Umbilical cord (tissue), 1 donor: ENCODE measurements at regions not wholly inside any gene's neighbourhood (a gene's known extent, or its start where the extent isn't known, plus 50 kb on each side); places are given as distances from the start of the nearest gene placed in this dataset.

Experiments used
- DNase-seq: peaks from one replicate; pipeline ENCODE4 v3.0.0-alpha.2; 2015; ENCODE audit warnings: low spot score

DNA sequence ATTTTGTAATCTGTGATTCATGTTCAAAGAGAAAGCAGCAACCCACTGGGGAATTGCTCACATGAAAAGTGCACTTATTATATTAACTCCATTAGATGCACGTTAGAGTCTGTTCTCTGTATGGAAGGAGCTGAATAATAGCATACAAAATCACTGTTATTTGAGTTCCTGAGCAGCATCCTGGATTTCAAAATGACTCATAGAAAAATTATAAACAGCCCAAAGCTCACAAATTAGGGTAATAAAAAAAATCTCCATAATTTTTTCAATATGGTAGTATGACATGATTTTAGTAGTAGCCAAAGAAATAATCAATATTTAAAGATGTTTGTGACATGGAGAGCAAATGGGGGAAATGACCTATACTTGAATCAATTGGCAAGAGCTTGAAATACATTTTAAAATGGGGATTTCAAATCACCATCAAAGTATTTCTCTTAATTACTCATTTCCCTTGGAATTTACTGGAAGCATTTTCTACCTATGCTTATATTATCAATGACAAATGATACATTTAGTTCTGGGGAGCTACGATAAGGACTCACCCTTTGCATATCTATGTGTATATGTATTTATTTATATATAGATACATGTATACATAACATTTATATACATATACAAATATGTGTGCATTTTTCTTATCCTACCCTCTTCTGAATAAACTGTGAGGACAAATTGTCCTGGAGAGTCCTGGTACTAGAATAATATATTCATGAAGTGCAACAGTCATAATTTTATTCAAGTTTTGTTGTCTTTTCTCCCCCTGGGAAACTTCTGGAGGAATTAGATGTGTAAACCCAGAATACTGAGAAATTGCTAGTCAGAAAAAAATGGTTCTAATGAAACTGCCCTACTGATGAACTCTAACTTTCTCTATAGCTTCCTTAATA lies 116.3 kb downstream of the RPL22L1 start:
- DNase-seq: no peak

DNA sequence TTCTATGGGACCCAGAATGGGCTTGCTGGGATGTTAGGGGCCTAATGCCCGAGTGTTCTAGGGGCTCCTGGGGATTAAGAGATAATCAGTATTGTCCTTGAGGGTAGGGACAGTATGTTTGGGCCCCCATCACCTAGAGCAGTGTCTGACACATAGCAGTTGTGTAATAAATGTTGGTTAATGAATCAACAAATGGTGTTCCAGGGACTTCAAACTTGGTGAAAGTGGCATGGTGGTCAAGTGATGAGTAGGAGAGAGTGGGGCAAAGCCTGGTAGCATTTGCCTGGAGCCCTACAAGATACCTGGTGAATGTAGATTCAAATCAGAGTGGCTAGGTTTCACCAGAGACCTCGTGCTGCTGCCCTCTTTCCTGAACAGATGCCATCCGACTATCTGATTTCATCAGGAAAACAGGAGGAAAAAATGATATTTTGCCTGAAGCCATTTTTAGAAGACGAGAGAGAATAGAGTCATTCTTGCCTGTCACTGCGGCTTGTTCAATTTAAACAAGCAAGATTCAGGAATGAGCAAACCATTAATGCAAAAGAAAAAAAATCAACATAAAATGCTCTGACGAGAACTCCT lies 117.3 kb downstream of the RPL22L1 start:
- DNase-seq: no peak

DNA sequence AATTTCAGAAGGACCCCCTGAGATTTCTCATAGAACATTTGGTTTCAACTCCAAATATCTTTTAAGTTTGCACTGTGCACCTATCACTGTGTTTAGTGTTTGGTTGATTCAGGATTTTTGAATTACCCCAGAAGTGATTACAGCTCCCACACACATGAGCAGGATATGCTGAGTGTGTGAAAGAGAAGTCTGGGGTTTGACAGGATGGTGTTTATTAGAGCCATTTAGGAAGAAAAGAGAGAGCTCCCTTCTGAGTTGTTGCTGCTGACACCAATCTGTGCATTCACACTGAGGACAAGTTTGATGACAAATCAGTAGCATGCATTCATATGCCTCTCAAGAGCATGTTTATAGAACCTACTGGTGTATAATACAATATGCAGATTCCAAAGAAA lies 118.1 kb downstream of the RPL22L1 start:
- DNase-seq: no peak

DNA sequence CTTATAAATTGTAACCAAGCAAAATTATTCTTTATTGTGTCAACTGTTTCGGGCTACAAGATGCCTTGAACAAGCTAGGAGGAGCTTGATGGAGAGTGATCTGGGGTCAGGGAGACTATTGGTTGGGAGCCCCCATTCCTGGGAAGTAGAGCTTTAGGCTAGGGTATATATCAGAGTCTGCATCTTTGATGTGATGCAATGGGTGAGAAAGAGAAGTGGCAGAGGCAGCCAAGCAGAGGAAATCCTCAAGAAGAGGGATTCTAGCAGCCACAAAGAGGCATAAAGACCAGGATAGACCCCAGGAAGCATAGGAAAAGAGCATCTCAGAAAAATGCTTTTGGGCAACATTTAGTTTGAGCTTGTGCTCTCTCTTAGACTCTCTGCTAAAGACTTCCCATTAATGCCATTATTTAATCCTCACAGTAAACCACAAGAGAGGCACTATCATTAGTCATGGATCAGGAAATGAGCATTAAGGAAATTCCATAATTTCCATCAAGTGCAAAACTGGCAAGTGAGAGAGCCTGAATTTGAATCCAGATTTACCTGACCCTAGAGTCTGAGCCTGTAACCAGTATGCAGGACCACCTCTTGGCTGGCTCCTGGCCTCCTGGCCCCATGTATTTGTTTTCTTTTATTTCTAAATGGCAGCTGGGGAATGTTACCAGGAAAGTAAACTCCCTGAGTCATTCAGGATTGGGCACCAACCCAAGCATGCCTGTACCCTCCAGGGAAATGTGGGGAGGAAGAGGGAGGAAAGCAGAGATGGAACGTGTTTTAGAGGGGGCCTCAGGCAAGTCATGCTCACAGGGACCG lies 118.7 kb downstream of the RPL22L1 start:
- DNase-seq: peak; percentile 56

DNA sequence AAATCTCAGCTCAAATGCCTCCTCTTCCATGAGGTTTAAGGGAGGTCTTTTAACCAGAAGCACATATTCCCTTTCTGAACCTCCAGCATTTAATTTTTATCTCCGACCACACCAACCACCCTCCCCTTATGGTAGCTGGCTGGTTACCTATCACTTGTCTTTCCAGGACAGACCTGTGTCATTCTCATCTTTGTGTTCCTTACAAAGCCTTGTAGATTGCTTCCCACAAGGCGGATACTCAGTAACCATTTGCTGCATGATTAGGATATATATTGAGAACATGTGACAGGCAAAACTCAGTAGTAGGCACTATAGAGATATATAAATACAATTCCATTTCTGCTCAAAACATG lies 119.5 kb downstream of the RPL22L1 start:
- DNase-seq: no peak

DNA sequence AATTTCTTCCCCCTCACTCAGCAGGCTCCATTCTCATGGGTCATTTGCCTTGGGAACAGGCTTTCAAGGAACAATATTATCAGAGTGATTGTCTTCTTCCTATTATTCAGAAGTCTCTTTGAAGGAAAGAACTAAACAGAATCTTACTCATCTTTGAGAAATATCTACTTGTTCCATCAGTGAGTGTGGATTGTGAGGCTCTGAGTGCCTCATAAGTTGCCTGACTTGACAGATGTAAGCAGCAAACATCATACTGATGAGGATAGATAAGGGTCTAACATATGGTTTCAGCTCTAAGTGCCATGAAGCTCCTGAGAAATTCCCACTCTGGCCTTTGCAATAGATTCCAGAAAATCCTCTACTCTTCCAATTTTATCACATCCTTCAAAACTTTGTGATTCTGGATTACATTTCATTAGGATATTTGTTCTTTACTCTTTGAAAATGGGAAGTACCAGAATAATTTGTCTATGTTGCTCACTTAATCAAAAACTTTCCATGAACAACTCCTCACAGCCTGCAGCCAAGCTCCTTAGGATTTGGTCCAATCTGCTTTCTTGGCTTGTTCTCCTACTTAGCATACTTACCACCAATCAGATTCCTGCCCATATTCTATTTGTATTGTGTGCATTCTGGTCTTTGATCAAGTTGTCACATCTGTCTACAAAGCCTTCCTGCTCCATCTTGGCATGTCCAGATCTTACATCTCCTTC lies 120.1 kb downstream of the RPL22L1 start:
- no peak for DNase-seq

DNA sequence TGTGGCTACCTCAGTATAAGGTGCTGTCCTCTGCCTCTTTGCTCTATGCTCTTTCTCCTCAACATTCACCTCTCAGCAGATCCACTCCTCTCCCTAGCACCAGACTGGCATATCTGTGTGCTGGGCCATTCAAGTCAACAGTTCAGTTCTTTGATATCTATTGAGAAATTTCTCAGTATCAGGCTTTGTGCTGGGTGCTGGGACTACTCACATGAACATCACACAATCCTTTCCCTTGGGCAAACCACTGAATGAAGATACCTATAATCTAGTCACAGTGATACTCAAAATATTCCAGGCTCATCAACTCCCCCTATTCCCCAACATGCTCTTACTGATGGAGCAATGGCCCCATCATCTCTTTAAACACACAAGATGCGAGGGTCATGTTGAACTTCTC lies 120.8 kb downstream of the RPL22L1 start:
- DNase-seq: no peak

DNA sequence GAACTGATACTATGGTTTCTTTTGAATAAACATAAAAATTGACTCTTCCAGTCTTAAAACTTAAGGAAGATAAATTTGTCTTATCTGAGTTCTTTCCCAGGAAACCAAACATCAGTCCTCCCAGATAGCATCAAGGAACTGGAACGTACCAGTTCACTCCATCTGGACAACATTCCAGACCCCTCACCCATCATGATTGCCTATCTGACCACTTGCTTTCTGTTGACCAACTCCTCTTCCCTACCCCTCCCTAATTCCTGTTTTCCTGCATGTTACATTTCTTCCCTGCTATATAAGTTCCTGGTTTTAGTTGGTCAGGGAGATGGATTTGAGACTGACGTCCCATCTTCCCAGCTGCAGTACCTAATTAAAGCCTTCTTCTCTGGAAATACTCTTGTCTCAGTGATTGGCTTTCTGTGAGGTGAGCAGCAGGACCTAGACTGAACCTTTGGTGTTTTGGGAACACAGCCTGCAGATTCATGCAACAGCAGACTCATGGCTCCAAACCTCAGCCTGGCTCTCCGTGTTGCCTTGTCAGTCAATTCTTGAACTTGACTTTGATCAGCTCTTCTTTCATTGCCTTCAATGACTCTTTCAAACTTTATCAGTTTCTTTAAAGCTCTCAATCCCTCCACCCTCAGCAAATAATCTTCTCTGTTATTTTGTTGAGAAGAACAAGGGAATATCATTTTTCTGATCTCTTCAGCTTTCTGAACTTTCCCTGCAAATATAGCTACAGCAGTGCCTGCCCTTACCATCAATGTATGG lies 123.6 kb downstream of the RPL22L1 start:
- DNase-seq: no peak

DNA sequence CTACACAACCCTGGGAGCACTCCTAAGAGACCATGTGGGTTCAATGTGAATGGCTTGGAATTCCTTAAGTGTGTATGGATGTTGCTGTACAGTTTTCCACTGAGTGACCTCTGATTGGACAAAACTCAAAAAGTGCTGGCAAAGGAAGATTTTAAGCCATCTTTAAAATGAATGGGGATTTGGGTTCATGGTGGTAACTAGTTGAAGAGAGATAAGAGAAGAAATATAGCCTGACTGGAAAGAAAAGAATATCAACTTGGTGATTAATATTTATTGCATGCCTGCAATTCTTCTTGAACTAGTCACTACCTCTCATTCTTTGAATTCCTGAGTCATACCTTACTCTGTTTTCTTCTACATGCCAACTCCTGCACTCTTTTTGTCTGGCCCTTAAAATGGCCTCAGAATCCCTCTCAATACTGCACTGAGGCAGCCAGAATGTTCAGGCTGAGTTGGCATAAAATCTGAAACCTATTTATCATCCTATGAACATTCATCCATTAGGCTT lies 124.7 kb downstream of the RPL22L1 start:
- DNase-seq: no peak

DNA sequence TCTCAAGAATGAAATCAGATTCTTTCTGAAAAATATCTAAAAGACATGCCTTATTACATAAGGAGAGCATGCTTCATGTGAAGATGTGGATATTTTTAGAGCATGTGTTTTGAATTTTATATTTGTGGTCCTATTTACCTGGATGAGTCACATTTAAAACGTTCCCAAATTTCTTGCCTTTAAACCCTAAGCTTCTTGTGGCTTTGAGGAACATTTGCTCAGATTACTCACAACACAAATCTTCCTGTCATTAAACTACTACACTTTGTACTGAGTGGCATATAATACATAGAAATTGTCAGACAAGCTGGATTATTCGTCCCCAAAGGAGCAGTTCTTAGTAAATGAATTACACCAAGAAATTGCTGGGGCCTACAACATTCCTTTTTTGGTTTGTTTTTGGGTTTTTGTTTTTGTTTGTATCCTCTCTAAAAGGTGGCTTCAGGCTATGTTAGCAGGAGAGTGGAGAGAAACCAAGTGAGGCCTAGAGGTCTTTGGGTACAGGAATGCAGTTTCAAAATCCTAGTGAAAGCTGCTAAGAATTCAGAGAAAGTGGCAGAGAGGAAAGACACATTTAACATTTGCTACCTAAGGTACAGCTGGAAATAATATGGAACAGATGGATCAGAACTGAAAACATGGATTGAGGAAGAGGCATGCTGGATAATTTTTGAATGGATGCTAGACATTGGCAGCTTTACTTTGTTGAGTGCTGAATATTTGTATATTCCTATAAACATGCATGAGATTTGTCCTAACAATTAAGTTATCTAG lies 128.1 kb downstream of the RPL22L1 start:
- no peak for DNase-seq

DNA sequence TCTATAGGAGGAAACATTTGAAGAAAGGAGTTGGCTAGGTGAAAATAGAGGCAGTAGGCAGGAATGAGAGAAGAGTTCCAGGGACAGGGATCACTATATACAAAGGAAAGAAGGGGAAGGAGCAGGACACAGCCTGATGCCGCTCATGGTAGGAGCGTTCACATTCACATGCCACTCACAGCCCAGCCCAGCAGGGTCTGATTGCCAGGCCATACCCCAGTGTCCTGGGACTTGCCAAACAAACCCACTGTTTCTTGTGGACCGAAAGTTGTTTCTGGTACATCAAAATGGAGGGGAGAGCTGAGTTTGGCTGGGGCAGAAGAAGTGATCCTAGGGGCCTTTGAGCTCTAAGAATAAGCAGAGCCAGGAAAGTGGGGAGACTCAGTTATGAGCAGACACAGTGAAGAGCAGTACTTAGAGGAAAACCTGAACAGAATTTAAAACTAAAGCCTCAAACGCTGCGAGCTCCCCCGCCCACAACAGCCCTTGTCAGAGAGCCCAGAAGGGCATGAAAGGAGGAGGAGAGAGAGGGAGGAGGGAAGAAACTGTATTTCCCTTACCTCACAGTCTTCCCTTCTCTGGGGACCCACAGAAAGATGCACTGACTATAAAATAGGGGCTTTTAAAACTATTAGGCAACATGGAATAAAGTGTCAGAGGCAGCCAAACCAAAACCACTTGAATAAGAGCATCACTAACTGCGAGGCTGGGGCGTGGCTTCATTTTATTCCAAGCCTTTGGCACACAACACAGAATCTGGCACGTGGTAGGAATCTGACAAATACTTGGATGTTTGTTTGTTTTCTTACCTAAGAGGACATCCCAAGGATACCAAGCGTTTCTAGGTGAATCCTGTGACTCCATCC lies 129.0 kb downstream of the RPL22L1 start:
- peak; percentile 80 for DNase-seq

DNA sequence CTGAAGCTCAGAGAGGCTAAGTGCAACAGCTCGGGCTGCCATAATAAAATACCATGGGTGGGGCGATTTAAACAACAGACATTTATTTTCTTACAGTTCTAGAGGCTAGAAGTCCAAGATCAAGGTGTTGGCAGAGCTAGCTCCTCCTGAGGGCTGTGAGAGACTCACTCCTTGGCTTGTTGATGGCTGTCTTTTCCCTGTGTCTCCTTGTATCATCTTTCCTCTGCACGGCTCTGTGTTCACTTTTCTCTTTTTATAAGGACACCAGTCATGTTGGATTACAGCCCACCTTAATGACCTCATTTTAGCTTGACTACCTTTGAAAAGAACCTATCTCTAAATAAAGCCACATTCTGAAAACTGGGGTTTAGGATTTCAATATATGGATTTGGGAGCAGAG lies 129.7 kb downstream of the RPL22L1 start:
- no peak for DNase-seq

DNA sequence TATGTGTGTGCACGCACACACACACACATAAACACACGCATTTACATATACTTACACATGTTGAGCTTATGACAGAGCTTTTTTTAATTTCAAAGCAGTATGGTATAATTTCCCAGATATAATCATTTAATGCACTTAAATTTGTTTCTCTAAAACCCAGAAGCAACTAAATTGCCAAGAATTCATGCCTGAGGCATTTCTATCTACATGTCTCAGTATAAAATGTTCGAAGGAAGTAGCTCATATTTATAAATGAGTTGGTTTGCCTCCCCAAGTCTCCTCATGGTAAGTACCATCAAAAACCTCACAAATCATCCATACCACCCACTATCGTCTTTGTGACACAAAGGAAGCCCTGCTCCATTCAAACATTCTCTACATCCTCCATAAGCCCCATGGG lies 130.6 kb downstream of the RPL22L1 start:
- no peak for DNase-seq

DNA sequence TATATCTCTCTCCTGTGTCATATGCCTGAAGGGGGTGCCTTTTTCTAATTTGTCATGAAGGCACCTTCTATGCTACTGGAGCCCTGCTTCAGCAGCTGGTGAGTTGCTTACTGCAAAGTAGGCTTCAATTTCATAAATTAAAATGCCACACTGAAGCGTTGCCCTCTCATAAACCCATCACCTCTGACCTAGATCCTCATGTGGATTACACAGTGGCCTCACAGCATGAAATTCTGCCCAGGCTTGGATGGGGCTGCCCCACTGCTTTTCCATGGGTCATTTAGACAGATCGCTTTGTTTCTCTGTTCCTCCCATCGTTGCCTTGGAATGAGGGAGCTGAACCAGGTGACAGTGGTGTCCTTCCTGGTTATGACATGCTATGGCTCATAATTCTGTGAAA lies 131.2 kb downstream of the RPL22L1 start:
- no peak for DNase-seq

DNA sequence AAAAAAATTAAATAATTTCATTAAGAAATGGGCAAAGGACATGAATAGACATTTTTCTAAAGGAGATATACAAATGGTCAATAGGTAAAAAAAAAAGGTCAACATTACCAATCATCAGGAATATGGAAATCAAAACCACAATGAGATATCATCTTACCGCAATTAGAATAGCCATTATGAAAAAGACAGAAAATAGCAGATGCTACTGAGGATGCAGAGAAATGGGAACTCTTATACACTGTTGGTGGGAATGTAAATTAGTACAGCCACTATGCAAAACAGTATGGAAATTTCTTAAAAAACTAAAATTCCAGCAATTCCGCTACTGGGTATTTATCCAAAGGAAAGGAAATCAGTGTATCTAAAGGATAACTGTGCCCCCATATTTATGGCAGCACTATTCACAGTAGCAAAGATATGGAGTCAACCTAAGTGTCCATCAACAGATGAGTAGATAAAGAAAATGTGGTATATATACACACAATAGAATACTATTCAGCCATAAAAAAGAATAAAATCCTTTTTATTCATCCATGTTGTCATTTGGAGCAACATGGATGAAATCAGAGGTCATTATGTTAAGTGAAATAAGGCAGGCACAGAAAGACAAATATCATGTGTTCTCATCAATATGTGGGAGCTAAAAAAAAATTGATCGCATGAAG lies 132.4 kb downstream of the RPL22L1 start:
- DNase-seq: no peak

DNA sequence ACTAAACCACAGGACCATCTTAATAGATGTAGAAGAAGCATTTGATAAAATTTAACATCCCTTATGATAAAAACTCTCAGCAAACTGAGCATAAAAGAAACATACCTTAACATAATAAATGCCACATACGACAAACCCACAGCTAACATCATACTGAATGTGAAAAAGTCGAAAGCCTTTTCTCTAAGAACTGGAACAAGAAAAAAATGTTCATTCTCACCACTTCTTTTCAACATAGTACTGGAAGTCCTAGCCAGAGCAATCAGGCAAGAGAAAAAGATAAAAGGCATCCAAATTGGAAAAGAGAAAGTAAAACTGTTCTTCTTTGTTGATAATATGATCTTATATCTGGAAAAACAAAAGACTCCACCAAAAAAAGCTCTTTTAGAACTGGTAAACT lies 134.2 kb downstream of the RPL22L1 start:
- DNase-seq: no peak

DNA sequence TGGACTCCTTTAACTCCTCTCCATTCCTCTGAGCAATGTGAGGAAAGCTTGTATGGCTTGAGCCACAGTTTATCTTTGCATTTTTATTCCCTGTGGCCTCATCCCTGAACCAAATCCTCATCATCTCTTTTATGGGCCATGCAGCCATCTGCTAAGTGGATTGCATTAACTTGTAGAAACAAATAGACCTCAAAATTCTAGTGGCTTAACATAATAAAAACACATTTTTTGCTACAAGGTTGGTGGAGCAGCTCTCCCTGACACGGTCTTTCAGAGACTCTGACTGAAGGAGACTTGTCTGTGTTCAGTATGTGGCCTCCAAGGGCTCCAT lies 135.3 kb downstream of the RPL22L1 start:
- DNase-seq: peak; percentile 68

DNA sequence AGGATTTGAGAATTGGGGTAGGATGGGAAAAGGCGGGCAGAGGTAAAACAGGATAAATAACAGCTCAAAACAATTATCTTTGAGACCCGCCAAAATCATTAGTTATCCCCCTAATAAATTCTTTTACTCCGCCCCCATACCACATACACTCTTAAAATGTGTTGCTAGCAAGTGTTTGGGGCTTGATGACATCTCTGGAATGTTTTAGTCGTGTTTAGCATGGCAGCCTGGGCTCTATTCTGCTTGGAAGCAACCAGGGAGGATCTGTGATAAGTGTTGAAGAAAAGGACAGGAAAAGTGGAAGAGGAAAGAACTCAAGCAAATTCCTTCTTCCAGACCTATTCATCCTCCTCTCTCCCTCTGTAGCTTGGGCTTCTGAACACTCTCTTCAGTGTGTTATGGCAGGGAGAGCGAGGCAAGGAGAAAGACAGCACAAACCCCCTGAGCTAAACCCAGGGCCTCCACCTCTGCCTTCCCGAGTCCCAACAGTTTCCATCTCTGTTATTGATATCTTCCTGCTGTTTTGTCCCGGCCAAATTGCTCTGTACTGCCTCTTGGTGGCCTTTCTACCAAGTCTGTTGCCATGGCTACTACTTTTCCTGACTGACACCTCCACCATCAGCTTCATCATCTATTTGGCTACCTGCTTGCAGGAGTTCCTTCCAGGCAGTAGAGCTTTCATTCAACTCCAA lies 135.8 kb downstream of the RPL22L1 start:
- no peak for DNase-seq
